CD4-positive, alpha-beta T cell (primary cell): ENCODE measurements at regions not wholly inside any gene's neighbourhood (a gene's known extent, or its start where the extent isn't known, plus 50 kb on each side); places are given as distances from the start of the nearest gene placed in this dataset.

Experiments
- ATAC-seq: fragments of 200-7000 bp; cut with Tn5 transposase; one replicate; pipeline ENCODE4 v1.10.0; 2022; ENCODE audit warnings: mild to moderate bottlenecking; ENCODE audit not compliant: poor library complexity
- CTCF ChIA-PET: fragments of 350-600 bp; sonication (Branson Sonifier 250); formaldehyde crosslinking; loops from one replicate; lab custom pipeline; 2021; ENCODE audit warnings: antibody characterized with exemption, inconsistent platforms; lab: Charles Lee
- POLR2A ChIA-PET: fragments of 350-600 bp; sonication (Branson Sonifier 250); formaldehyde crosslinking; loops from one replicate; lab custom pipeline; 2021; ENCODE audit warnings: antibody characterized with exemption, inconsistent platforms; lab: Charles Lee
- DNase-seq, 14 experiments: peaks; one replicate each; pipeline ENCODE4 v3.0.0-alpha.2; 2013 to 2020; ENCODE audit warnings: mixed read lengths in 2 of 14
- H3K27ac ChIP-seq, 2 donors: one replicate each; pipeline versions ENCODE4 v1.5.1 to v1.7.0; 2013; ENCODE audit warnings: low read length in 2 of 2, low read depth in 1 of 2, mild to moderate bottlenecking in 1 of 2
- H3K27me3 ChIP-seq, 2 experiments: 1 replicate in 1 of 2; 2 replicates in 1 of 2; pipeline versions ENCODE4 v1.6.1 to v1.7.0; 2013; ENCODE audit warnings: low read length in 2 of 2, control low read depth in 1 of 2, mild to moderate bottlenecking in 1 of 2, moderate library complexity in 1 of 2; ENCODE audit not compliant: insufficient read depth in 2 of 2, control insufficient read depth in 1 of 2
- H3K36me3 ChIP-seq: one replicate; pipeline ENCODE4 v1.6.1; 2013; ENCODE audit warnings: low read length, control low read depth; ENCODE audit not compliant: insufficient read depth
- H3K4me1 ChIP-seq: one replicate; pipeline ENCODE4 v1.6.1; 2013; ENCODE audit warnings: low read length, control low read depth; ENCODE audit not compliant: insufficient read depth
- H3K4me3 ChIP-seq: one replicate; pipeline ENCODE4 v1.5.1; 2013; ENCODE audit warnings: mild to moderate bottlenecking, low read length, moderate library complexity
- H3K9me3 ChIP-seq, 2 experiments: 1 replicate in 1 of 2; 2 replicates in 1 of 2; pipeline versions ENCODE4 v1.6.1 to v1.7.0; 2013; ENCODE audit warnings: low read length in 2 of 2, mild to moderate bottlenecking in 2 of 2, control low read depth in 1 of 2, moderate library complexity in 1 of 2; ENCODE audit not compliant: control insufficient read depth in 1 of 2, insufficient read depth in 1 of 2
- H3K27ac Mint-ChIP-seq: one replicate; pipeline ENCODE4 v1.8.0; 2020; ENCODE audit warnings: mixed read lengths
- H3K27me3 Mint-ChIP-seq: one replicate; pipeline ENCODE4 v1.8.0; 2021; ENCODE audit warnings: mixed read lengths
- H3K36me3 Mint-ChIP-seq: one replicate; pipeline ENCODE4 v1.8.0; 2021; ENCODE audit warnings: low read depth, mixed read lengths
- H3K4me1 Mint-ChIP-seq: one replicate; pipeline ENCODE4 v1.8.0; 2021; ENCODE audit warnings: low read depth, mixed read lengths
- H3K4me3 Mint-ChIP-seq: one replicate; pipeline ENCODE4 v1.8.0; 2020; ENCODE audit warnings: mild to moderate bottlenecking, mixed read lengths
- H3K9me3 Mint-ChIP-seq: one replicate; pipeline ENCODE4 v1.8.0; 2020; ENCODE audit warnings: mixed read lengths
- intact Hi-C, 2 experiments: fragments of 100-400 bp; cut with DNase I in 1 of 2; cut with micrococcal nuclease in 1 of 2; formaldehyde crosslinking; loops; one replicate each; pipeline versions ENCODE4 v1.15.1 to v1.9.0; 2023 to 2025; cut with DNase I, micrococcal nuclease
- TF ChIP-seq, protein P1 (sequence below): fragments of 200-600 bp; IDR thresholded peaks from one replicate; pipeline ENCODE4 v1.8.0; 2022; ENCODE audit warnings: antibody characterized with exemption, mild to moderate bottlenecking

DNA sequence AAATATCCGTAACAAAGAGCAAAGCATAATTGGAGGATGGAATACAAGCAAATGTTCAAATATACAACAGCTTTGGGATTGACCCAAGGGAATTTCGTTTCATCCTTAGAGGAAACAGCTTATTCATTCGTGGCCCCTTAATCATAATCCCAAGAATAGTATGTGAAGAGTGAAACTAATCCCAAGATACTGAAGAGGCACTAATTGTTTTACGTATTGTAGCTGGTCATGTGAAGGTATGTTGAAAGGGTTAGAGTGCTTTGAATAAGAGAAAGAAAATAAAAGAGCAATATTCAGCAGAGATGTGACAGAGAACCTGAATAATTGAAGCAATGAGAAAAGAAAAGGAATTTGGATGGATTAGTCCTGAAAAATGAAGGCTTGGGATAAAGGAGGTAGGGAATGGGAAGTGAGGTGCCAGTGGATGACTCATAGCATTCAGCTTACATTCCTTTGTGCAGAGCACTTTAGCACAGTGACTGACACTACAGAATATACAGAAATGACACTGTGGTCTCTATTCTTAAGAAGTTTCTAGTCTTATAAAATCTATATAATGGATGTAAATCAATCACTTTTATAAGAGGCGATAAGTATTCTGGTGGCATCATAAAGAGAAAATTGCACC is 221.9 kb downstream of the TLR4 start:
- Histone ChIP-seq H3K27me3 (no peaks in the 10 kb centered on the region), H3K4me3 (no peak overlapping the region), H3K27ac (no peak overlapping the region), H3K9me3 (no peaks in the 10 kb centered on the region), H3K36me3 (no peaks in the 10 kb centered on the region), H3K4me1 (no peaks in the 10 kb centered on the region)
- ATAC-seq, result no peak
- Mint-ChIP-seq H3K36me3 (no peaks in the 10 kb centered on the region), H3K4me3 (no peak overlapping the region), H3K4me1 (no peaks in the 10 kb centered on the region), H3K9me3 (no peaks in the 10 kb centered on the region), H3K27me3 (no peaks in the 10 kb centered on the region), H3K27ac (no peak overlapping the region)
- CTCF ChIA-PET, result no interaction called here
- TF ChIP-seq, protein P1, sequence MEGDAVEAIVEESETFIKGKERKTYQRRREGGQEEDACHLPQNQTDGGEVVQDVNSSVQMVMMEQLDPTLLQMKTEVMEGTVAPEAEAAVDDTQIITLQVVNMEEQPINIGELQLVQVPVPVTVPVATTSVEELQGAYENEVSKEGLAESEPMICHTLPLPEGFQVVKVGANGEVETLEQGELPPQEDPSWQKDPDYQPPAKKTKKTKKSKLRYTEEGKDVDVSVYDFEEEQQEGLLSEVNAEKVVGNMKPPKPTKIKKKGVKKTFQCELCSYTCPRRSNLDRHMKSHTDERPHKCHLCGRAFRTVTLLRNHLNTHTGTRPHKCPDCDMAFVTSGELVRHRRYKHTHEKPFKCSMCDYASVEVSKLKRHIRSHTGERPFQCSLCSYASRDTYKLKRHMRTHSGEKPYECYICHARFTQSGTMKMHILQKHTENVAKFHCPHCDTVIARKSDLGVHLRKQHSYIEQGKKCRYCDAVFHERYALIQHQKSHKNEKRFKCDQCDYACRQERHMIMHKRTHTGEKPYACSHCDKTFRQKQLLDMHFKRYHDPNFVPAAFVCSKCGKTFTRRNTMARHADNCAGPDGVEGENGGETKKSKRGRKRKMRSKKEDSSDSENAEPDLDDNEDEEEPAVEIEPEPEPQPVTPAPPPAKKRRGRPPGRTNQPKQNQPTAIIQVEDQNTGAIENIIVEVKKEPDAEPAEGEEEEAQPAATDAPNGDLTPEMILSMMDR, result no peak
- no peak for DNase-seq
- intact Hi-C loops, result loop anchor here in 1 of 2 experiments (1.0 kb wide), 1 partner anchor 38 kb away; no protein-coding TSS in a partner anchor
- POLR2A ChIA-PET, result no interaction called here

DNA sequence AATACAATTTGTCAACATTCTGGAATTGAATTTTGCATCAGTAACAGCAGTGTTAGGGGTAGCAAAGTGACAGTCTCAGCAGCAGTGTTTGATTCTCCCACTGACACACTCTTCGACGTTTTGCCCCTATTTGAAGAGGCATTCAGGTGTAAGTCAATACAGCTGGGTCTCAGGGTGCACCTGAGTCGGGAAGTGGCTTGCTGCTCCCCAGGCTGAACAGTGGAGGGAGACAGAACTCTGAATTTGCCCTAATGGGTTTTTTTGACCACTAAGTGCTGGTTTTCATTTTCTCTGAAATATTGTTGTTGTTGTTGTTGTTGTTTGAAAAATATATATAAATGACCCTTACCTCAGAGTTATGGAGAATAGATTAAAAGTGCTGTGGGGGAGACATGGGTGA is 223.2 kb downstream of the TLR4 start:
- H3K4me1 Mint-ChIP-seq, result no peaks in the 10 kb centered on the region
- ATAC-seq, result no peak
- H3K4me3 Mint-ChIP-seq, result no peak overlapping the region
- no peaks in the 10 kb centered on the region for H3K4me1 ChIP-seq
- no peaks in the 10 kb centered on the region for H3K36me3 Mint-ChIP-seq
- ChIA-PET CTCF (no interaction called here), POLR2A (no interaction called here)
- no peak for DNase-seq
- no peaks in the 10 kb centered on the region for H3K27me3 Mint-ChIP-seq
- no peaks in the 10 kb centered on the region for H3K9me3 ChIP-seq
- H3K27me3 ChIP-seq, result no peaks in the 10 kb centered on the region
- H3K9me3 Mint-ChIP-seq, result no peaks in the 10 kb centered on the region
- no peaks in the 10 kb centered on the region for H3K36me3 ChIP-seq
- no peak overlapping the region for H3K4me3 ChIP-seq
- no peak overlapping the region for H3K27ac Mint-ChIP-seq
- no peak overlapping the region for H3K27ac ChIP-seq
- TF ChIP-seq, protein P1, result no peak
- intact Hi-C loops, result no loop called here

DNA sequence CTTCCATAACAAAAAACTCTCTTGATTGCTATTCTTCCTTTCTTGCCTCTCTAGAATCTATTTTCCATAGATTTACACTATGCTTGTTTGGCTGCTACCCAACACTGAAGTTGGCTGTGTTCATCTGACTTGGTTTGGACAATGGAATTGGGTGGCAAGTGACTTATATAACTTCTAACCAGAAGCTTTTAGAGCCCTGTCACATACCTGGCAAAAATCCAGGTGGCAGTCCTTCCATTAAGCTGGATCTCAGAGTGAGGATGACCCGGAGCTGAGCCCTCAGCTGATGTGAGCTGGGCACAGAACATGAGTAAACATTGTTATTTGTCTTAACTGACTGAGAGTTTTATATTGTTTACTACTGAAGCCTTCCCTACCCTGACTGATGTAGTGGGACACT is 225.7 kb downstream of the TLR4 start:
- TF ChIP-seq, protein P1, result no peak
- Histone ChIP-seq H3K27me3 (no peaks in the 10 kb centered on the region), H3K27ac (no peak overlapping the region), H3K36me3 (no peaks in the 10 kb centered on the region), H3K9me3 (no peaks in the 10 kb centered on the region), H3K4me1 (no peaks in the 10 kb centered on the region), H3K4me3 (no peak overlapping the region)
- no peaks in the 10 kb centered on the region for H3K9me3 Mint-ChIP-seq
- intact Hi-C loops, result no loop called here
- ChIA-PET CTCF (no interaction called here), POLR2A (no interaction called here)
- H3K4me3 Mint-ChIP-seq, result no peak overlapping the region
- no peak overlapping the region for H3K27ac Mint-ChIP-seq
- no peaks in the 10 kb centered on the region for H3K27me3 Mint-ChIP-seq
- H3K36me3 Mint-ChIP-seq, result no peaks in the 10 kb centered on the region
- DNase-seq (no peak), ATAC-seq (no peak)
- no peaks in the 10 kb centered on the region for H3K4me1 Mint-ChIP-seq
